Stimulated activated CD8-positive, alpha-beta memory T cell treated with anti-CD3 and anti-CD28 coated beads, Interleukin-15, amount 100 ng/mL, for 24 hours (primary cell): ENCODE measurements at regions not wholly inside any gene's neighbourhood (a gene's known extent, or its start where the extent isn't known, plus 50 kb on each side); places are given as distances from the start of the nearest gene placed in this dataset.

ENCODE experiments used
- DNase-seq: peaks from one replicate; pipeline ENCODE4 v3.0.0-alpha.2; 2020; ENCODE audit warnings: low read depth

DNA sequence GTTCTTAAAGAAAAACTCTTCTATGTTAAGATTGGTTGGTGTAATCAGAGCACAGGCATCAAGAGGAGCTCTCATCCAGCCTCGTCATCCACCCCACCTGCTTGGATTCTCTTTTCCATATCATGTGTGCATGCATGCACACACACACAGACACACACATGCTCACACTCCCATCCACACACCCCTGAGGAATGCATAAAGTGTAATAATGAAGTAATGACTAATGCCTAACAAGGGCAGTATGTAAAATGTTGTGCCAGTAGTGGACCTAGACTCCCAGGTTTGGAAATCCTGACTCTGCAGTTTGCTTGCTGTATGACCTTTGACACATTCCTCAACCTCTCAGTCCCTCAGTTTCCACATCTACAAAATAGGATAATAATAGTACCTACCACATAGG lies 280.0 kb upstream of the ANKRD55 start:
- no peak for DNase-seq

DNA sequence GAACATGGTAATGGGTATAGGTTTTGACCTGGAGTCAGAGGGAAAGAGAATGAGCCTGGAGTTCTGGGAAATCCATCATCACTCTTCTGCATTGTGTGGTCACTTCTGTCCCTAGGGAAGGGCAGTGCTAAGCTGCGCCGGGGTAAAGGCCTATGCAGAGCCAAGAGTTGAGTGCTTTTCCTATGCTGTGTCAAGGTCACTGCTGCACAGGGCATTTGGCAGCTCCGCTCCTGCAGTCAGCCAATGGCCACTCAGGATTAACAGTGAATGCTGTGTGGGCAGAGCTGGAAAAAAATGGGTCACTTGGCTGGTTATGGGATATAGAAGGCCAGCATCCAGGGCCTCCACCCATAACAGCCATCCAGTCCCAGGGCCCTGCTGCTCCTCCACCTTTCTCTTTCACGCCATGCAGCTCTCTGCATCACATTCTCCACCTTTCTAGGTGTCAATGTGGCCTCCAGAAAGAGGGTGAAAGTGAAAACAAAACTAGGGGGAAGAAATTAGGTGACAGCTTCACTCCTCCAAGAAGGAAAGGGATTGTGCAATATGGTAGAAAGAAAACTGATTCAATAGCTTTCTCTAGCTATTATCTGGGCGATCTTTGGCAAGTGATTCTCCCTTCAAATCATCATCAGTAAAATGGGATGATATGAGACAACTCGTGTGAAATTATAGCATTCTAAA lies 279.3 kb upstream of the ANKRD55 start:
- DNase-seq = no peak

DNA sequence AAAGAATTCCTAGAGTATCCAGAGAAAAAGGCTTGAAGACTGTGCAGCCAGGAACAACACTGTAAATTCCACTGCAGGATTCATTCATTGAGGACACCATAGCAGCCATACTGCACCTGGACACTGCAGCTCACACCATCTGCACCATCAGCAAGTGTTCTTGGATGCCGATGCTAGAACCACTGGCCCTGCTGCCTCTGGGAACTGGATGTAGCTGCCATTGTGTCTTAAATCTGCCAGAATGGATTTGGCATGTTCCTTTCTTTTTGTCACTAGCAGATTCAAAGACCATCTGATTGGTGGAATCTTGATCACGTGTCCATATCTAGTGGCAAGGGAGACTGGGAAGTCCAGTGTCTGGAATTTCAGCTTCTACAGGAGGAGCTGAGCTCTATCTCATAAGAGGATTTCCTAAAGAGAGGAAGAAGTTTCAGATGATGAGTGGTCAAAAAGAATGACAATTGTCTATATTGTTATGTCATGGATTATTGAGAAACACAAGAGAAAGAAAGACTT lies 278.3 kb upstream of the ANKRD55 start:
- no peak for DNase-seq

DNA sequence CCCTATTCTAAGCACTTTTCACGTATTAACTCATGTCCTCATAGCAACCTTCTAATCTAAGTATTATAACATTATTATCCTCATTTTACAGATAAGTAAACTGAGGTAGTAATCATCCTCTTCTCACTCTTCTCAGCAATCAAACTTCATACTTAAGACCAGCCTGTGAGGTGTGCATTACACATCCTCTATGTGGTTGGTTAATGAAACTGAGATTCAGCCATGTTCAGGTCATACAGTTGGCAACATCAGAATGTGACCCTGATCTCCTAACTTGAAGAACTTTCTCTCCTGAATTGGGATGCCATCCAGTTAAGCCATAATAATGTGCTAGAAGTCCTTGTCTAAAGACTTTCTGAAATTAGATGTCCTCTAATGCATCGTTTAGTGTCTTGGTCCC lies 275.1 kb upstream of the ANKRD55 start:
- no peak for DNase-seq

DNA sequence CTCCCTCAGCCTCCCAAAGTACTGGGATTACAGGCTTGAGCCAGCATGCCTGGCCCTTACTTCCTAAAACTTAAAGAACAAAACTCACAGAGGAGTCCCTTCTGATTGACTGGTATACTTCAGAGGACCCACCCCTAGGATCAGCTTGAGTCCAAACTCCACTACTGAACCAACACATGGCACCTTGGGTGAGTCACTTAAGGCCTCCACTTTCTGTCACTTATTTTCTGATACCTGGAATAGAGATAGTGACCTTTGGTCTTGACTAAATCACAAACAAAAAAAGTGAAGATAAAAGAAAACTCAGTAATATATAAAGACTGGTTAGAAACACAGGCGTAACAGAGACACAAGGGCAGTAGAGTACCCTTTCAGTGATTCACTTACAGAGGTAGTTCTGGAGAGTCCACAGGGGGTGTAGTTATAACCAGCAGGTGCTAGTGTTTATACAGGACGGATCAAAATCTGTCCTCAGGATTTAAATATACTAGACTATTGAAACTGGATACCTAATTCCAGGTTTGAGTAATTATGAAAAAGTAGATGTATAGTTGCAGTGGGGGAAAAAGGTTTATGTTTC lies 274.3 kb upstream of the ANKRD55 start:
- DNase-seq = no peak

DNA sequence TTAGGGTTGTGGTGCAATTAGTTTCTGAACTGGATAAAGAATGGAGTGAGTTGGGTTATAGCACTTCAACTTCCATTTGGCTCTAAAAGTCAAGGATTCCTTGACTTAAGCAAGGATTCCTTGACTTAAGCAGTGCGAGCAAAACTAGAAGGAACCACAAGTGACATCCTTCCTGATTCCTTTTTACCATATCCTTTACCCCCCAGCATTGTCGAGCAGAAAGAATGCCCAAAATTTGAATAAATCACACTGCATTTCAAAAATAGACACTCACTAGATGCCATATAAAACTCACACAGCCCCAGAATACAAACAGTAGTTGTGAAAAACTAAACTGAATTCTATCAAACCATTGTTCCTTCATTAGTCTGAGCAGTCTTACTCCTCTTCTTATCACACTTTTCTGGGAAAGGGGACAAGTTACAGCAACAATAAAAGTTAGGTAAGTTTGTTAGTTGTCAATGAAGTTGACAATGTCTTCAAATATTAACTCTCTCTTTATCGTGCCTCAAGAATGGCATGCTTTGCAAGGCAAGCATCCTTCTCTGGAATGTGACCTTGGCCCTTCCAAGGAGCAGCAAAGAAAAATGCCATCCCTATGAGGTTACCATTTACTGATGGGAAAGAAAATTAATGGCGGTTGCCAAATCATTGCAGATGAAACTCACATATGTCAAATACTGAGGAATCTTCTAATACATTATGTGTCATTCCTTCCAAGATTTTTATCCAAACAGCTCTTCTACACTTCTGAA lies 273.3 kb upstream of the ANKRD55 start:
- DNase-seq = no peak

DNA sequence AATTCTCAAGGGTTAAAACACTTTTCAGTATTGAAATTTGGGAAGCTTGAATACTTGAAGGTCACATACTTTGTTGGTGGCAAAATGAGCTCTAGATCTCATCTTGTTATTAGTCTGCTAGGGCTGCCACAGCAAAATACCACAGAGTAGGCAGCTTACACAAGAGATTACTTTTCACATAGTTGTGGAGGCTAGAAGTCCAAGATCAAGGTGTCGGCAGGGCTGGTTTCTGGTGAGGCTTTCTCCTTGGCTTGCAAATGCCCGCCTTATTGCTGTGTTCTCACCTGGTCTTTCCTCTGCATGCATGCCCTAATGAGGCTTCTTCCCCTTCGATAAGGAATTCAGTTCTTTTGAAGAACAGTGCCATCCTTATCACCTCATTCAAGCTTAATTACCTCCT lies 270.8 kb upstream of the ANKRD55 start:
- DNase-seq = no peak

DNA sequence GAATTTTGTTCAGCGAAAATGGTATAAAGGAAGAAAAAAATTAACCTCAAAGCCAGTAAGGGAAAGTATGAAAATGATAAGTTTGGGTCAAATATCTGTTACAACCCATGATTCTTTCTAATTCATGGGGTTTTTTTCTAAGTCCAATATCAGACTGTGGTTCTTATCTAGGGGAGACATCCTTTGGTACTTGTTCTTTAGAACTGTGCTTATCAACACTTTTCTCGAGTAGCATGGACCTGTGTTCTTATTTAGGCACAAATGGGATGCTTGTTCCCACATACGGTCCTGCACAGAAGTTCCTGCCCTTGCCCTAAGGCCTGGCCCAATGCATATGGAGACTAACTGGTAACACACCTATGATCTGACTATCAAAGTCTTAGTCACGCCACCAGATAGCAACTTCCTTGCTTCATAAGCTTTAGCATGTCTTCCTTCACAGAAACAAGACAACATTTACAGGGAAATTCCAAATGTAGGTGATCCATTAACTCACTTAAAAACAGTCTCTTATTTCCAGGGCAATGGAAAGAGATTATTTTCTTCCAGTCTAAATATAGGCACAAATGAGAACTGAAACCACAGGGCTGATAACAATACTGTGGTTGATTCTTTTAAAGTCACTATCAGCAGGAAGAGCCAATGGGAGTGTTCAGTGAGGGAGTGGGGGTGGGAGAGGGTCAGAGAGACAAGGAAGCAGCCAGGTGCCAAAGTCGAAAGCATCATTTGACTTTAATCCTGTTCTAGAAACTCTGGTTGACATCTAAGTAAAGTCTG lies 268.8 kb upstream of the ANKRD55 start:
- DNase-seq = no peak

DNA sequence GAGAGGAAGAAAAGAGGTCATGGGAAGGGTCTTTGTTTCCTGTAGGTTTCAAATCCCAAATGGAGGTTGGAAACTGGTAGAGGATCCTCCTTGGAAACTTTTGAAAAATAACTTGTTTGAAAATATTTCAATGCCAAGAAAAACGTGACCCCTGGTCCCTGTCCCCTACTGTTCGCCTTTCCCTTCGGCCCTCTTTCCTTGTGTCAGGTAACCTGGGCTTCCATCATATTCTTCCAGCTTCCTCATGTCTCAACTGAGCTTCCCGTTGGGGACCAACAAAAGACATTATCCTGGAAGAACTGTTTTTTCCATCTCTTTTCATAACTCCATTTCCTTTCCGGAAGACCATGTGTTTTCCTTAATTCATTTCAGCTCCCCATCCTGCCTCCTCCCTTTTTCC lies 266.8 kb upstream of the ANKRD55 start:
- DNase-seq = no peak

DNA sequence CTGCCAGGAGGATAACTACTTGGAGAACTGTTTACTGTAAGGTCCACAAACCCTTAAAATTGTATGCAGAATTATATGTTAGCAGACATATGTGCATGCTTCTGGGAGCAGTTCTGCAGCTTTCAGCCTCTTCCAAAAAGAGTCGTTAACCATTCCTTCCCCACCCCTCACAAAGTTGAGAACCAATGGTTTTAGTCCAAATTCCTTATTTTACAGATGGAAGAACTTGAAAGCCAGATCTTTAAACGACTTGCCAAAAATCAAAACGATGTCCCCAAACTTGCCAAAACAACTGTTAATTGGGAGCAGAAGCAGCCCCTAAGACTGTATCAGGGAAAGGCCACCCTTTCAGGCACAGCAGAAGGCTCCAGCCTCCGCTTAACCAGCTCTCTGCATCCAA lies 266.4 kb upstream of the ANKRD55 start:
- no peak for DNase-seq

DNA sequence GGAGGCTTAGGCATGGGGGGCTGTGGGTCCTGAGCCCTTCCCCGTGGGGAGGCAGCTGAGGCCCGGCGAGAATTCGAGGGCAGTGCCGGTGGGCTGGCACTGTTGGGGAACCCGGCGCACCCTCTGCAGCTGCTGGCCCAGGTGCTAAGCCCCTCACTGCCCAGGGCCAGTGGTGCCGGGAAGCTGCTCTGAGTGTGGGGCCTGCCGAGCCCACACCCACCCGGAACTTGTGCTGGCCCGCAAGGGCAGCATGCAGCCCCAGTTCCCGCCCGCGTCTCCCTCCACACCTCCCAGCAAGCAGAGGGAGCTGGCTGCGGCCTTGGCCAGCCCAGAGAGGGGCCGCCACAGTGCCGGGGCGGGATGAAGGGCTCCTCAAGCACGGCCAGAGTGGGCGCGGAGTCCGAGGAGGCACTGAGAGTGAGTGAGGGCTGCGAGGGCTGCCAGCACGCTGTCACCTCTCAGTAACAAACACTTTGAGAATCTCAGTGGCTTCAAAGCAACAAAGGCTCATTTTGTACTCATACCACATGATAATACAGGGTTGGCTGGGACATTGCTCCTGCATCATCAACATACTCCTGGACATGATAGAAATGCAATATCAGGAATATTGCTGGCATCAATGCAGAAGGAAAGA lies 265.7 kb upstream of the ANKRD55 start:
- DNase-seq = no peak

DNA sequence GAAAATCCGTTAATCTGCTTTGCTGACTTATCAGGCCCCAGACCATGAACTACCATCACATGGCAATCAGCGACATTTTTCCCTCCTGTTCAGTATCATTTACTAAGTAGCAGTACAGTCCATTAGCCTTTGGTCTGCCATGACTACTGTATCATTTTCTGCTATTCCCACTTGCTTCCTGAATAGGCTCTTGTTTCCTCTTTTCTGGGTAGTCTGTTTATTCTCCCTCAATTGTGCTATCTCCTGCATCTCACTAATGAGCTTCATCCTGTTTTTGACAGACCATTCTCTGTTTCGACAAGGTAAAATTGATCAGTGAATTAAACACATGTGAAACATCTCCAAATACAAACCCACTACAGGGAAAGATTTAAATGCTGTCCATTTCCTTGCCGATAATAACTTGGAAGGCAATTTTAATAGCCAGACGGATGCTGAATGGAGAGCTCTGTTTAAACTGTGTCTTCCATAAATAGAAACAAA lies 263.5 kb upstream of the ANKRD55 start:
- DNase-seq = no peak

DNA sequence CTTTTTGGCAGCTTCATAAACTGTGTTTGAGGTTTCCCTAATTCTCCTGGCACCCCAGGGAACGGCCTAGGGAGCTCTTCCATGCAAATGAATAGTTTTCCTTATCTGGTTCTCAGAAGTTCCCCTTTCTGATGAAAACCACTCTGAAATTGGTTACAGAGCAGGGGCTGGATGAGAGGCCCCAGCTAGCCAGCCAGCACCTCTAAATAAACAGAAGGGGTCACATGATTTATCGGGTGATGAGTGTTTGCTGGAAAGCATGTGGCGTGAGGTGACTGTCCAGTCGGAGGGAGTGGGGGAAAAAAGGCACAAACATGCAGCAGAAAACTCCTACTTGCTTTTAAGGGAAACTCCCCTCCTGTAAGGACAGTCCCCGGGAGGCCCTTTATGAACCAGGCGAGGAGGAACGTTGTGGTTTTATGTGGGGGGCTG lies 261.2 kb upstream of the ANKRD55 start:
- no peak for DNase-seq

DNA sequence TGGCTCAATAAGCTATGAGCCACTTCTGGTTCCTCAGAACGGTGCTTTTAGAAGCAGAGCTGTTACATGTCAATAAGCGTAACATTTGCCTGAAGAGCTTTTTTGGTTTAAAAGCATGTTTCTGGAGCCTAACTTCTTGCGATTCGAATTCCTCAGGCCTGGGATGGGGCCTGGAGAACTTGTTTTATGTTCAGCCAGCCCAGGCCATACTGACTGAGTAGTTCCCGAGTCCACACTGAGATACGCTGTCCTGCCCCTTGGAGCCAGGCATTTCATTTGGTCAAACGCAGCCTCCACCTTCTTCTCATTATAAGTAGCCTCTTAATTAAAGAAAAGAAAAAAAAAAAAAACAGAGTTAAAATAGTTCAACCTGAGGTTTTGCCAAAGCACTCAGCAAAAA lies 260.6 kb upstream of the ANKRD55 start:
- DNase-seq = no peak

DNA sequence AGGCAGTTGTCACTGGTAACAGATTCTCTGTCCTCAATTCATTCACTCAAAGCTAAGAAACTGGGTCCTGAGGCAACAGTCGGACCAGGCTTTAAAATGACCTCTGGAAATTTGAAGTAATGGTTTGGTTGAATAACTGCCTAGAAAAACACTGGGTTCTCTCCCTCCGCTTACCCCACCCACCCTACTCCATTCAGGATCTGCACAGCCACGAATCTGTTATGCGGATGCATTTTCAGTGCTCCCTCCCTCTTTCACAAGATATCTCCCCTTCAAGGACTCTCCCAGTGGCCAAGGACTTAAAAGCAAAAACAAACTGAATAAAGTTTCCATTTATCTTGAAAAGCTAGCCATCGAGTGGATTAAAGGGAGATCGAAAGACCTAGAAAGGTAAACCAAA lies 260.2 kb upstream of the ANKRD55 start:
- no peak for DNase-seq

DNA sequence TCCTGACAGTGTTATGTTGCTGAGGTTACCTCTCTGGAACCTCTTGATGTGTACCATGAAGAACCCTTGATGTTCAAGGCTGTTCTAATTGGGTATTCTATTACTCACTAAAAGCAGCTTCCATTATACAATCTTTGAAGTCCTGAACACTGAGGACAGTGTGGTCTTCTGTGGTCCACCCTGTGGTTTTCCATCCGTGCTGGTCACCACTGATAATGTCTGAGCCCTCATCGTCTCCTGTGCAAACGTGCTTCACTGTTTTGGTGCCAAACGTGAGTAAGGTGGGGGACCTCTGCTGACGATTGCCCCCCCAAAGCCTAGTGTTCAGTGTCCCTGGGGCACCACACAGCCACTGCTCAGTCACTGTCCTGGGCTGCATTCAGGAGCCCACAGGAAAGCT lies 259.7 kb upstream of the ANKRD55 start:
- no peak for DNase-seq

DNA sequence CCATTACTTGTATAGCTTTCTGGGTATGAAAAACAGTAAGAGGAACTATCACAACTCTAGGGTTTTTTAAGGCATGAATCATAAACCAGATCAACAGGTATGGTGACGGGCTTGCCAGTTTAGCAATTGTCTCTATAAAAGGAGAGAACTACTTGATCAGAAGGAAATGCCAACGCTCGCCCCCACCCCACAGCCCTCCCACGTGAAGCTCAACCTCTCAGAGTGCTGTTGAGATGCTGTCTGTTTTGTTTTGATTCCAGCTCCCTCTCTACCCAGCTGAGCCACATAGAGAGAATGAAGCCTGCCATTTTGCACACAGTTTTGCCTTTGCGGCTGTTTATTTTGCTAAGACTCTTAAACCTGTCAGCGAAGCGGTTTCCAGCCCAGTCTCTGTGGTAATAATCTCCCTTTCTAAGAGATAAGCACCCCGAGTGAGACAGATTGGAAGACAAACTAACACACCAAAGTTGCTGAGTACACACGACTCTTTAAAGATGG lies 257.9 kb upstream of the ANKRD55 start:
- no peak for DNase-seq

DNA sequence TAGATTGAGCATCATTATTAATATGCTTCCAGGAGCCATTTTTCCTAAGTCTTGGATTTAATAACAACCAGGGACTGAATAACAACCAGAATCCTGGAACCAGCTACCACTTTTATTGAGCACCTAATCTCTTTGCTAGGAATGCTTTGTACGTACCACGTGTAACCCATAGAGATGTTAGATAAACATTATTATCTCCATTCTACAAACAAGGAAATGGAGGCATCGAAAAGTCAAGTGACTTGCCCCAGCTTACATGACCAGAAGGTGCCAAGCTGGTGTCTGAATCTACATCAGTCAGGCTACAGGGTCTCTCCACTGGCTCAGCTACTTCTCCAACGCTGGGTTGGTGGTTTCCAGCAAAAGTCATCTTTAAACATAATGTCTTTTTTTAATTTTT lies 256.1 kb upstream of the ANKRD55 start:
- DNase-seq = no peak

DNA sequence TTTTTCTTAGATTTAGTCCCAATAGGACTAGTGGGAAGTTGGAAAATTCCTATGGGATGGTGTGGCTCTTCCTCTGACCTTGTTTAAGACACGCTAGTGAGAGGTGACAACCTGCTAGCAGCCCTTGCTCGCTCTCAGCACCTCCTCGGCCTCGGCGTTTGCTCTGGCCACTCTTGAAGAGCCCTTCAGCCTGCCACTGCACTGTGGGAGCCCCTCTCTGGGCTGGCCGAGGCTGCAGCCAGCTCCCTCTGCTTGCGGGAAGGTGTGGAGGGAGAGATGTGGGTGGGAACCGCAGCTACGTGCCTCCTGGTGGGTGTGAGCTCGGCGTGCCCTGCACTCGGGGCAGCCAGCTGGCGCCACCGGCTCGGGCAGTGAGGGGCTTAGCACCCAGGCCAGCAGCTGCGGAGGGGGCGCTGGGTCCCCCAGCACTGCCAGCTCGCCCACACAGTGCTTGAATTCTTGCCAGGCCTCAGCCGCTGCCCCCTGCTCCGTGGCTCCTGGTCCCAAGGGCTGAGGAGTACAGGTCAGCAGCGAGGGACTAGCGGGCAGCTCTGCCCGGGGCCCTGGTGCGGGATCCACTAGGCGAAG lies 254.5 kb upstream of the ANKRD55 start:
- DNase-seq = no peak

DNA sequence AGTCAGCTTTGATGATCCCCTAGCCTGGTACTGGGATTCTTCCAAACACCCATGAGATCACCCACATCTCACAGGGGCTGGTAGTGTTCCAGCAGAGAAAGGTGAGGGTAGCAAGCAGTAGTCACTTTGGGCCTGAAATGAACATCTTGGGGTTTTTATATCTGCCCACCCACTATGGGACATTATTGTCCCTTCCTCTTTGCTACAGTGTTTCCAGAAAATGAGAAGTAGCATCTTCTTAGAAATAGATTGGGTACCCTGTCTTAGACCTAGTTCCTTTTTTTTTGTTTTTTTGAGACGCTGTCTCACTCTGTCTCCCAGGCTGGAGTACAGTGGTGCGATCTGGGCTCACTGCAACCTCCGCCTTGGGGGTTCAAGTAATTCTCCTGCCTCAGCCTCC lies 249.2 kb upstream of the ANKRD55 start:
- DNase-seq = no peak
